Esophagus squamous epithelium (tissue), 4 donors: ENCODE measurements at regions not wholly inside any gene's neighbourhood (a gene's known extent, or its start where the extent isn't known, plus 50 kb on each side); places are given as distances from the start of the nearest gene placed in this dataset.

Experiments used
- CTCF ChIP-seq, 6 experiments: fragments of 450-650 bp in 4 of 6; fragments of 200-600 bp in 2 of 6; sonication (generic) in 2 of 6; IDR thresholded peaks; one replicate each; pipeline ENCODE4 v1.5.1; 2016 to 2019; ENCODE audit warnings: antibody characterized with exemption in 6 of 6, mild to moderate bottlenecking in 4 of 6, moderate library complexity in 4 of 6
- POLR2A ChIP-seq, 4 donors: fragments of 450-650 bp; IDR thresholded peaks; one replicate each; pipeline ENCODE4 v1.6.1; 2017; ENCODE audit warnings: antibody characterized with exemption in 4 of 4, mild to moderate bottlenecking in 4 of 4, moderate library complexity in 3 of 4

GRCh38 chr6:5942591-5942990 lies 64.1 kb downstream of the NRN1 start:
- TF ChIP-seq POLR2A (IDR thresholded peaks at IDR 0.05), result no peak
- no peak for TF ChIP-seq CTCF (IDR thresholded peaks at IDR 0.05)
